ENCODE measurements at regions not wholly inside any gene's neighbourhood (a gene's known extent, or its start where the extent isn't known, plus 50 kb on each side); places are given as distances from the start of the nearest gene placed in this dataset.
"Not testable (repeated sequence)": the region's sequence is repeated elsewhere in the genome, so short reads cannot be mapped to it uniquely, and the experiment has no call there.

DNA sequence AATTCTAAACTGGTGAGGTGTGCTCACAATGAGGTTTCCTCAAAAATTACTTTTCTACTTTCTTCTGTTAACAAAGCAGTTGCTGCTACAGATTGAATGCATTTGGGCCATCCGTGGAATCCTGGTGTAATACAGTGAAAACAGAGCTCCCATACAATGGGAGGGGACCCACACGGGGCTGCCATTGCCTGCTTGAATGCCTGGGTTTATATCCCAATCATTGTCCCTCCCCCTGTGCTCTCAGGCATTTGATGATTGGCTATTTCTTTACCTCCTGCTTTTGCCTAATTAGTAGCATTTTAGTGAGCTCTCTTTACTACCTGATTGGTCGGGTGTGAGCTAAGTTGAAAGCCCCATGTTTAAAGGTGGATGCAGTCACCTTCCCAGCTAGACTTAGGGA lies 52.9 kb upstream of the CSF1 start:
- not testable (repeated sequence) for ATAC-seq (ENCODE audit: low FRiP score); DNase-seq (ENCODE audit: low spot score)

DNA sequence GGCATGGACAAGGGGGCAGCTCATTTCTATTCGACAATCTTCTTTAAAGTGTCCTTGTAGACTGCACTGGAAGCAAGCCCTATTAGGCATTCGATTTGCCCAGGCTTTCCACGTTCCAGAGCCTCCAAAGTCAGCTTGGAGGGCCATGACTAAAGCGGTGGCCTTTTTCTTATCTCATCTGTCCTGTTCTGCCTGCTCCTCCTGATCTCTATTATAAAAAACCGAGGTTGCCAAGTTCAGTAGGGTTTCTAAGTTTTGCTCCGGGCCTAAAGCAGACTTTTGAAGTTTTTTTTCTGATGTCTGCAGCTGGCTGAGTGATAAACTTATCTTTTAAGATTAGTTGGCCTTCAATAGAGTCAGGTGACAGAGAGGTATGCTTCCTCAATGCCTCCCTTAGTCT lies 54.7 kb upstream of the CSF1 start:
- DNase-seq (ENCODE audit: low spot score); ATAC-seq (ENCODE audit: low FRiP score): not testable (repeated sequence)

DNA sequence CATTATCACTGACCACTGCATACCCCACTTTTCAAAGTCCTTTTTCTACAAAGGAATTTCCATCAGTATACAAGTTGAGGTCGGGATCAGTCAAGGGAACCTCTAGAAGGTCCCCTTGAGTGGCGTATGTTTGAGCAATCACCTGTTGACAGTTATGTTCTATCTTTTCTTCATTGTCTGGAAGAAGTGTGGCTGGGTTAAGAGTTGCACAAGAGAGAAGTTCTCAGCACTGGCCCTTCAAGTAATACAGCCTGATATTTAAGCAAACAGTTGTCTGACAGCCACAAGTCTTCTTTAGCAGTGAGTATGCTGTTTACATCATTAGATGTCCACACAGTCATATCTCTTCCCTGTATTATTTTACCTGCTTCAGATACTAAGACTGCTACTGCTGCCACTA lies 56.7 kb upstream of the CSF1 start:
- DNase-seq (ENCODE audit: low spot score); ATAC-seq (ENCODE audit: low FRiP score): not testable (repeated sequence)

DNA sequence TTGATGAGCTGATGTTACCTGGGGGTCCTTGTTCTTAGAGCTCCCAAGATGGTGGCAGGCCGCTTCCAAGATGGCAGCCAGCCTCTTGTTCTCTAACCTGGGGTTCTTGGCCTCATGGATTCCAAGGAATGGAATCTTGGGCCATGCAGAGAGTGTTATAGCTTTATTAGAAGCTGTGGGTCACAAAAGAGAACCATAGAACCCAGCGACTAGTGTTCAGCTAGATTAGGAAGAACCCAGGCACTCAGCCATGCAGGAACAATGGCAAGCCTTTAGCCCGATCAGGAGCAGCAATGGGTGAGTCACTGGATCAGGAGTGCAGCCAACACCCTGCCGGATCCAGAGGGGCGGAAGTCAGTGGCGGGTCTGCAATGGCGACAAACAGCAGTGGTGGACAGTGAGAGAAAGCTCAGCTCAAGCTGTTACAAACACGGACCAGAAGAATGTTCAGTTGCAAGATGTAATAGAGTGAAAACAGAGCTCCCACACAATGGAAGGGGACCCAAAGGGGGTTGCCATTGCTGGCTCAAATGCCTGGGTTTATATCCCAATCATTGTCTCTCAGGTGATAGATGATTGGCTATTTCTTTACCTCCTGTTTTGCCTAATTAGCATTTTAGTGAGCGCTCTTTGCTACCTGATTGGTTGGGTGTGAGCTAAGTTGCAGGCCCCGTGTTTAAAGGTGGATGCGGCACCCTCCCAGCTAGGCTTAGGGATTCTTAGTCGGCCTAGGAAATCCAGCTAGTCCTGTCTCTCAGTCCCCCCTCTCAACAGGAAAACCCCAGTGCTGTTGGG lies 58.2 kb upstream of the CSF1 start:
- peak; percentile 57 for ATAC-seq (ENCODE audit: low FRiP score)

DNA sequence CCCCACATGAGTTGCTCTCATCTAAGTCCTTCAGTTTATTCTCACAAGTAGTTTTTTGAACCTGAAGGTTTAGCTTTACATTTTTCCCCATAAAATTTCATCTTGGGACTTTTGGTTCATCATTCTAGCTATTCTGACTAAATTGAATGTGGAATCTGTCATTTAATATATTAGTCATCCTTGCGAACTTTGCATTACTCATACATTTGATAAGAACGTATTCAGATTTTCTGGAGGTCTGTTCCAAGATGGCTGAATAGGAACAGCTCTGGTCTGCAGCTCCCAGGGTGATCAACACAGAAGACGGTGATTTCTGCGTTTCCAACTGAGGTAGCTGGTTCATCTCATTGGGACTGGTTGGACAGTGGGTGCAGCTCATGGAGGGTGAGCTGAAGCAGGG lies 59.8 kb upstream of the CSF1 start:
- DNase-seq (ENCODE audit: low spot score) (no peak), ATAC-seq (ENCODE audit: low FRiP score) (no peak)
- TF ChIP-seq, protein P1, sequence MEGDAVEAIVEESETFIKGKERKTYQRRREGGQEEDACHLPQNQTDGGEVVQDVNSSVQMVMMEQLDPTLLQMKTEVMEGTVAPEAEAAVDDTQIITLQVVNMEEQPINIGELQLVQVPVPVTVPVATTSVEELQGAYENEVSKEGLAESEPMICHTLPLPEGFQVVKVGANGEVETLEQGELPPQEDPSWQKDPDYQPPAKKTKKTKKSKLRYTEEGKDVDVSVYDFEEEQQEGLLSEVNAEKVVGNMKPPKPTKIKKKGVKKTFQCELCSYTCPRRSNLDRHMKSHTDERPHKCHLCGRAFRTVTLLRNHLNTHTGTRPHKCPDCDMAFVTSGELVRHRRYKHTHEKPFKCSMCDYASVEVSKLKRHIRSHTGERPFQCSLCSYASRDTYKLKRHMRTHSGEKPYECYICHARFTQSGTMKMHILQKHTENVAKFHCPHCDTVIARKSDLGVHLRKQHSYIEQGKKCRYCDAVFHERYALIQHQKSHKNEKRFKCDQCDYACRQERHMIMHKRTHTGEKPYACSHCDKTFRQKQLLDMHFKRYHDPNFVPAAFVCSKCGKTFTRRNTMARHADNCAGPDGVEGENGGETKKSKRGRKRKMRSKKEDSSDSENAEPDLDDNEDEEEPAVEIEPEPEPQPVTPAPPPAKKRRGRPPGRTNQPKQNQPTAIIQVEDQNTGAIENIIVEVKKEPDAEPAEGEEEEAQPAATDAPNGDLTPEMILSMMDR (IDR thresholded peaks at IDR 0.05) = no peak

More for the DNA sequence above, 58.2 kb upstream of the CSF1 start:
- not testable (repeated sequence) for DNase-seq (ENCODE audit: low spot score)

DNA sequence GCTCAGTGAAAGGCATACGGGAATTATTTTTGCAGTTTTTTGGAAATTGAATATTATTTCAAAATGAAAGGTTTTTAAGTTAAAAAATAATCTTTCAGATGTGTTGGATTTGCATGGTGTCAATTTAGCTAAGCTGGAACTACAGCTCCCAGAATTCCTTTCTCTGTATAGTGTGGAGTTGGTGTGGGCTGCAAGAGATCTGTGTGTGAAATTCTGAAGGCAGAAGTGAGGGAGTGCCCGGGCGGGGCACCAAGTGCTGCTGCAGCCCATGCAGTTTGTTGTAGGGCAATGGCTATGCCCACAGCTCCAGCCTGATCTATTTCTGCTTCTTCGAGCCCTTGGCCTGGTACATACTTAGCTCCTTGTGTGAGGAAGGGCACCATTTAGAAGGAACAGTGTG lies 60.5 kb upstream of the CSF1 start:
- TF ChIP-seq, protein P1 (IDR thresholded peaks at IDR 0.05) = no peak
- ATAC-seq (ENCODE audit: low FRiP score) (no peak), DNase-seq (ENCODE audit: low spot score) (no peak)

DNA sequence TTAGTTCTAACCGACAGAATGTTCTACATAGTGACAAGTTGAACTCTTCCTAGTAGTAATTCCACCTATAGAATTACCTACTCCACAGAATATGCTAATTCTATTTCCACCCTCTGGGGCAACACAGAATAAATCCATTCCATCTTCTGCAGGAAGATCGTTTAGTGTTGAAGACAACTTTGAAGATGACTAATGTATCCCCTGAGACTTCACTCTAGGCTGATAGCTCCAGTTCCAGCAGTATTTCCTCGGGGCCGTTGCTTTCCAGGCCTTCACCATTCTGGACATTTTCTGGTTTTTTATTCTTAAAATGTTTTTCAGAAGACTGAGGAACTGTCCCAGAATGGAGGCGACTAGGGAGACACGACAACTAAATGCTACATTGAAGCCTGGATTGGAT lies 61.0 kb upstream of the CSF1 start:
- TF ChIP-seq, protein P1 (IDR thresholded peaks at IDR 0.05) = no peak
- DNase-seq (ENCODE audit: low spot score) (no peak), ATAC-seq (ENCODE audit: low FRiP score) (no peak)

DNA sequence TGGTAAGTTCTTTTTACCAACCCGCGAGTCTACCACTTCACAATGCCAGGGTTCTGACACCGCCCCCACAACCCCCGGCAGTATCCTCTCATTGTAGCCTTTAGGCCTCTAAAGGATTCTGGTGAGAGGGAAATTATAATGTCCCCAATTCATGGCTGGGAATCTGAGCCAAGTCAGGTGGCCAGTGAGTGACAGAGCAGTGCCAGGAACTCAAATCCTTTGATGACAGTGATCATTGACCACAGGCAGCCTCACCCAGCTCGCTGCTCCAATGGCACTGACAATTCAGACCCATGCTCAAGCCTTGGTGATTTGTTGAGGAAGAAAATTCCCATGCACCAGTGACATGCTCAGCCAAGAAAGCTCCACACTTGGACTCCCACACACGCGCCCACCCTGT lies 63.4 kb upstream of the CSF1 start:
- DNase-seq (ENCODE audit: low spot score) = no peak
- no peak for ATAC-seq (ENCODE audit: low FRiP score)
- TF ChIP-seq, protein P1 (IDR thresholded peaks at IDR 0.05) = no peak

DNA sequence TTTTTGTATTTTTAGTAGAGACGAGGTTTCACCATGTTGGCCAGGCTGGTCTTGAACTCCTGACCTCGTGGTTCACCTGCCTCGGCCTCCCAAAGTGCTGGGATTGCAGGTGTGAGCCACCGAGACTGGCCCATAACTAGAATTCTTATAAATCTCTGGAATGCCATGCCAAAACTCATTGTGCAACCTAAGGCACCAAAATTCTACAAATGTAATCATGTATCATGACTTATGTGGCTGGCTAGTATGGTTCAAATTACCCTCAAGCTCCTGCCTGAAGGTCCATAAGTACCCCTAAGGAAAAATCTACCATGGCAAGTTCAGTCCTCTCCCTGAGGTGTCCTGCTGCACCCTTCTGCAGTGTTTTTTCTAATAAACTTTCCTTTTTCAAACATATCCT lies 63.8 kb upstream of the CSF1 start:
- DNase-seq (ENCODE audit: low spot score) (no peak), ATAC-seq (ENCODE audit: low FRiP score) (no peak)
- TF ChIP-seq, protein P1 (IDR thresholded peaks at IDR 0.05) = no peak
